GM23338 (cell line): ENCODE measurements at regions not wholly inside any gene's neighbourhood (a gene's known extent, or its start where the extent isn't known, plus 50 kb on each side); places are given as distances from the start of the nearest gene placed in this dataset.

Experiments used
- ATAC-seq: fragments of 200-7000 bp; cut with Tn5 transposase; 3 replicates; pipeline ENCODE4 v1.9.1; 2020
- DNase-seq: peaks from one replicate; pipeline ENCODE4 v3.0.0-alpha.2; 2015; ENCODE audit warnings: low spot score
- H2AFZ ChIP-seq: fragments of 200-600 bp; sonication (generic); 2 replicates; pipeline ENCODE4 v1.8.0; 2016; ENCODE audit warnings: antibody characterized with exemption, mild to moderate bottlenecking, moderate library complexity
- H3F3A ChIP-seq: fragments of 200-600 bp; sonication (generic); replicated peaks from 2 replicates; pipeline ENCODE4 v1.8.0; 2017; ENCODE audit warnings: antibody characterized with exemption, mixed run types, low read depth
- H3K27ac ChIP-seq: fragments of 200-600 bp; sonication (generic); 2 replicates; pipeline ENCODE4 v1.6.1; 2016; ENCODE audit warnings: low read depth
- H3K27me3 ChIP-seq: fragments of 200-600 bp; sonication (generic); 2 replicates; pipeline ENCODE4 v1.8.0; 2016; ENCODE audit warnings: mild to moderate bottlenecking, mixed run types, moderate library complexity; ENCODE audit not compliant: insufficient read depth
- H3K36me3 ChIP-seq: fragments of 200-600 bp; sonication (generic); 2 replicates; pipeline ENCODE4 v1.8.0; 2016; ENCODE audit warnings: mild to moderate bottlenecking; ENCODE audit not compliant: insufficient read depth
- H3K4me1 ChIP-seq: fragments of 200-600 bp; sonication (generic); 2 replicates; pipeline ENCODE4 v1.8.0; 2016; ENCODE audit warnings: mild to moderate bottlenecking, moderate library complexity; ENCODE audit not compliant: insufficient read depth
- H3K4me2 ChIP-seq: fragments of 200-600 bp; sonication (generic); 2 replicates; pipeline ENCODE4 v1.7.1; 2017; ENCODE audit warnings: mixed run types
- H3K4me3 ChIP-seq: fragments of 200-600 bp; sonication (generic); 2 replicates; pipeline ENCODE4 v1.6.1; 2016; ENCODE audit warnings: mixed run types
- H3K79me2 ChIP-seq: fragments of 200-600 bp; sonication (generic); replicated peaks from 2 replicates; pipeline ENCODE4 v1.8.0; 2017; ENCODE audit warnings: mild to moderate bottlenecking; ENCODE audit not compliant: insufficient read depth
- H3K9me2 ChIP-seq: fragments of 200-600 bp; sonication (generic); 2 replicates; pipeline ENCODE4 v1.8.0; 2017; ENCODE audit not compliant: insufficient read depth
- H4K20me1 ChIP-seq: fragments of 200-600 bp; sonication (generic); replicated peaks from 2 replicates; pipeline ENCODE4 v1.8.0; 2017; ENCODE audit warnings: mild to moderate bottlenecking; ENCODE audit not compliant: insufficient read depth
- H3K27ac Mint-ChIP-seq: 2 replicates; pipeline ENCODE4 v1.8.0; 2020; ENCODE audit warnings: inconsistent platforms, mild to moderate bottlenecking, moderate library complexity, mixed read lengths
- H3K27me3 Mint-ChIP-seq: 3 replicates; pipeline ENCODE4 v1.8.0; 2022; ENCODE audit warnings: low read depth, mild to moderate bottlenecking, moderate library complexity, mixed read lengths, inconsistent platforms; ENCODE audit not compliant: insufficient read depth, poor library complexity
- H3K36me3 Mint-ChIP-seq: 3 replicates; pipeline ENCODE4 v1.8.0; 2021; ENCODE audit warnings: low read depth, mild to moderate bottlenecking, inconsistent platforms, moderate library complexity, mixed read lengths
- H3K4me1 Mint-ChIP-seq: 3 replicates; pipeline ENCODE4 v1.8.0; 2020; ENCODE audit warnings: mild to moderate bottlenecking, inconsistent platforms, mixed read lengths
- H3K4me3 Mint-ChIP-seq: 3 replicates; pipeline ENCODE4 v1.8.0; 2021; ENCODE audit warnings: moderate library complexity, mild to moderate bottlenecking, inconsistent platforms, mixed read lengths
- H3K9me3 Mint-ChIP-seq: 3 replicates; pipeline ENCODE4 v1.8.0; 2020; ENCODE audit warnings: moderate library complexity, mild to moderate bottlenecking, inconsistent platforms, mixed read lengths
- CREB1 ChIP-seq: fragments of 250-450 bp; sonication (Bioruptor Pico); IDR thresholded peaks from 2 replicates; pipeline ENCODE4 v1.5.0; 2020; ENCODE audit warnings: low read depth, mild to moderate bottlenecking, moderate library complexity
- ETS1 ChIP-seq: IDR thresholded peaks from 2 replicates; pipeline ENCODE4 v1.6.1; 2016; ENCODE audit warnings: antibody characterized with exemption
- EZH2phosphoT487 ChIP-seq: fragments of 200-600 bp; sonication (generic); IDR thresholded peaks from one replicate; pipeline ENCODE4 v1.8.1; 2018; ENCODE audit warnings: antibody characterized with exemption; ENCODE audit not compliant: unreplicated experiment
- NANOG ChIP-seq: IDR thresholded peaks from 2 replicates; pipeline ENCODE4 v1.6.1; 2016; ENCODE audit warnings: antibody characterized with exemption, borderline replicate concordance
- STAT1 ChIP-seq: IDR thresholded peaks from one replicate; pipeline ENCODE4 v1.6.1; 2016; ENCODE audit warnings: antibody characterized with exemption; ENCODE audit not compliant: unreplicated experiment
- ZNF331 ChIP-seq: fragments of 250-450 bp; sonication (Bioruptor Pico); IDR thresholded peaks from 2 replicates; pipeline ENCODE4 v1.5.0; 2020; ENCODE audit warnings: low read depth, mild to moderate bottlenecking, moderate library complexity
- TF ChIP-seq, protein P1 (sequence below): fragments of 250-450 bp; sonication (Bioruptor Pico); IDR thresholded peaks from 2 replicates; pipeline ENCODE4 v1.5.0; 2020; ENCODE audit warnings: mild to moderate bottlenecking, moderate library complexity
- TF ChIP-seq, protein P2 (sequence below), 2 experiments: fragments of 200-600 bp in 1 of 2; sonication (generic) in 1 of 2; conservative IDR thresholded peaks; 2 replicates each; pipeline versions ENCODE4 v1.5.1 to v1.6.1; 2016 to 2017; ENCODE audit warnings: antibody characterized with exemption in 2 of 2, low read depth in 2 of 2, mild to moderate bottlenecking in 2 of 2, moderate library complexity in 1 of 2

DNA sequence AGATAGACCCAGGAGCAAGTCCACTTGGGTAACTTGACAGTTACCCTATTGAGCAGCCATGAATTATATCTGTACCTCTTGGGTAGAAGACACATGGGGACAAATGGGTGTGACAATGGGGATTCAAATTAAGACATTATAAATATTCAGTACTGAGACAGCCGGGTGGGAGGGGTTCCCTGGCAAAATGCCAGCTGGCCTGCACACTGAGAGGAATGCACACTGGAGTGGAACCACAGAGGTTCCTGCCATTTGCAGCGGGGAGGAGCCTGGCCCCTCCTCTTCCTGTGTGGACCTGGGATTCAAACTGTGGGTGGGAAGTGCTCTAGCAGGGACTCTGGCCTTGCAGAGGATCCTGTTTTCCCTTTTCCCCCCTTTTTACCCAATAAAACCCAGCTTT lies 118.7 kb upstream of the CDKN3 start (continued):
- TF ChIP-seq, protein P1, sequence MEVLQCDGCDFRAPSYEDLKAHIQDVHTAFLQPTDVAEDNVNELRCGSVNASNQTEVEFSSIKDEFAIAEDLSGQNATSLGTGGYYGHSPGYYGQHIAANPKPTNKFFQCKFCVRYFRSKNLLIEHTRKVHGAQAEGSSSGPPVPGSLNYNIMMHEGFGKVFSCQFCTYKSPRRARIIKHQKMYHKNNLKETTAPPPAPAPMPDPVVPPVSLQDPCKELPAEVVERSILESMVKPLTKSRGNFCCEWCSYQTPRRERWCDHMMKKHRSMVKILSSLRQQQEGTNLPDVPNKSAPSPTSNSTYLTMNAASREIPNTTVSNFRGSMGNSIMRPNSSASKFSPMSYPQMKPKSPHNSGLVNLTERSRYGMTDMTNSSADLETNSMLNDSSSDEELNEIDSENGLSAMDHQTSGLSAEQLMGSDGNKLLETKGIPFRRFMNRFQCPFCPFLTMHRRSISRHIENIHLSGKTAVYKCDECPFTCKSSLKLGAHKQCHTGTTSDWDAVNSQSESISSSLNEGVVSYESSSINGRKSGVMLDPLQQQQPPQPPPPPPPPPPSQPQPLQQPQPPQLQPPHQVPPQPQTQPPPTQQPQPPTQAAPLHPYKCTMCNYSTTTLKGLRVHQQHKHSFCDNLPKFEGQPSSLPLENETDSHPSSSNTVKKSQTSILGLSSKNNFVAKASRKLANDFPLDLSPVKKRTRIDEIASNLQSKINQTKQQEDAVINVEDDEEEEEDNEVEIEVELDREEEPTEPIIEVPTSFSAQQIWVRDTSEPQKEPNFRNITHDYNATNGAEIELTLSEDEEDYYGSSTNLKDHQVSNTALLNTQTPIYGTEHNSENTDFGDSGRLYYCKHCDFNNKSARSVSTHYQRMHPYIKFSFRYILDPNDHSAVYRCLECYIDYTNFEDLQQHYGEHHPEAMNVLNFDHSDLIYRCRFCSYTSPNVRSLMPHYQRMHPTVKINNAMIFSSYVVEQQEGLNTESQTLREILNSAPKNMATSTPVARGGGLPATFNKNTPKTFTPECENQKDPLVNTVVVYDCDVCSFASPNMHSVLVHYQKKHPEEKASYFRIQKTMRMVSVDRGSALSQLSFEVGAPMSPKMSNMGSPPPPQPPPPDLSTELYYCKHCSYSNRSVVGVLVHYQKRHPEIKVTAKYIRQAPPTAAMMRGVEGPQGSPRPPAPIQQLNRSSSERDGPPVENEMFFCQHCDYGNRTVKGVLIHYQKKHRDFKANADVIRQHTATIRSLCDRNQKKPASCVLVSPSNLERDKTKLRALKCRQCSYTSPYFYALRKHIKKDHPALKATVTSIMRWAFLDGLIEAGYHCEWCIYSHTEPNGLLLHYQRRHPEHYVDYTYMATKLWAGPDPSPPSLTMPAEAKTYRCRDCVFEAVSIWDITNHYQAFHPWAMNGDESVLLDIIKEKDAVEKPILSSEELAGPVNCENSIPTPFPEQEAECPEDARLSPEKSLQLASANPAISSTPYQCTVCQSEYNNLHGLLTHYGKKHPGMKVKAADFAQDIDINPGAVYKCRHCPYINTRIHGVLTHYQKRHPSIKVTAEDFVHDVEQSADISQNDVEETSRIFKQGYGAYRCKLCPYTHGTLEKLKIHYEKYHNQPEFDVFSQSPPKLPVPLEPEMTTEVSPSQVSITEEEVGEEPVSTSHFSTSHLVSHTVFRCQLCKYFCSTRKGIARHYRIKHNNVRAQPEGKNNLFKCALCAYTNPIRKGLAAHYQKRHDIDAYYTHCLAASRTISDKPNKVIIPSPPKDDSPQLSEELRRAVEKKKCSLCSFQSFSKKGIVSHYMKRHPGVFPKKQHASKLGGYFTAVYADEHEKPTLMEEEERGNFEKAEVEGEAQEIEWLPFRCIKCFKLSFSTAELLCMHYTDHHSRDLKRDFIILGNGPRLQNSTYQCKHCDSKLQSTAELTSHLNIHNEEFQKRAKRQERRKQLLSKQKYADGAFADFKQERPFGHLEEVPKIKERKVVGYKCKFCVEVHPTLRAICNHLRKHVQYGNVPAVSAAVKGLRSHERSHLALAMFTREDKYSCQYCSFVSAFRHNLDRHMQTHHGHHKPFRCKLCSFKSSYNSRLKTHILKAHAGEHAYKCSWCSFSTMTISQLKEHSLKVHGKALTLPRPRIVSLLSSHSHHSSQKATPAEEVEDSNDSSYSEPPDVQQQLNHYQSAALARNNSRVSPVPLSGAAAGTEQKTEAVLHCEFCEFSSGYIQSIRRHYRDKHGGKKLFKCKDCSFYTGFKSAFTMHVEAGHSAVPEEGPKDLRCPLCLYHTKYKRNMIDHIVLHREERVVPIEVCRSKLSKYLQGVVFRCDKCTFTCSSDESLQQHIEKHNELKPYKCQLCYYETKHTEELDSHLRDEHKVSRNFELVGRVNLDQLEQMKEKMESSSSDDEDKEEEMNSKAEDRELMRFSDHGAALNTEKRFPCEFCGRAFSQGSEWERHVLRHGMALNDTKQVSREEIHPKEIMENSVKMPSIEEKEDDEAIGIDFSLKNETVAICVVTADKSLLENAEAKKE, result no peak
- no peak for TF ChIP-seq EZH2phosphoT487
- no peak for TF ChIP-seq STAT1
- TF ChIP-seq, protein P2, sequence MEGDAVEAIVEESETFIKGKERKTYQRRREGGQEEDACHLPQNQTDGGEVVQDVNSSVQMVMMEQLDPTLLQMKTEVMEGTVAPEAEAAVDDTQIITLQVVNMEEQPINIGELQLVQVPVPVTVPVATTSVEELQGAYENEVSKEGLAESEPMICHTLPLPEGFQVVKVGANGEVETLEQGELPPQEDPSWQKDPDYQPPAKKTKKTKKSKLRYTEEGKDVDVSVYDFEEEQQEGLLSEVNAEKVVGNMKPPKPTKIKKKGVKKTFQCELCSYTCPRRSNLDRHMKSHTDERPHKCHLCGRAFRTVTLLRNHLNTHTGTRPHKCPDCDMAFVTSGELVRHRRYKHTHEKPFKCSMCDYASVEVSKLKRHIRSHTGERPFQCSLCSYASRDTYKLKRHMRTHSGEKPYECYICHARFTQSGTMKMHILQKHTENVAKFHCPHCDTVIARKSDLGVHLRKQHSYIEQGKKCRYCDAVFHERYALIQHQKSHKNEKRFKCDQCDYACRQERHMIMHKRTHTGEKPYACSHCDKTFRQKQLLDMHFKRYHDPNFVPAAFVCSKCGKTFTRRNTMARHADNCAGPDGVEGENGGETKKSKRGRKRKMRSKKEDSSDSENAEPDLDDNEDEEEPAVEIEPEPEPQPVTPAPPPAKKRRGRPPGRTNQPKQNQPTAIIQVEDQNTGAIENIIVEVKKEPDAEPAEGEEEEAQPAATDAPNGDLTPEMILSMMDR (conservative IDR thresholded peaks at IDR 0.05; ENCODE audit: low read depth in 2 of 2), result no peak
- TF ChIP-seq ZNF331, result no peak

GRCh38 chr14:54278665-54279295 lies 118.0 kb upstream of the CDKN3 start:
- no peaks in the 10 kb centered on the region for H3K4me1 ChIP-seq
- H3K9me2 ChIP-seq, result peaks cover 7% of the 10 kb centered on the region; the same call in 1 of the 2 replicates
- Mint-ChIP-seq H3K4me3 (no peak overlapping the region), H3K4me1 (no peaks in the 10 kb centered on the region), H3K27me3 (peaks cover 4% of the 10 kb centered on the region), H3K36me3 (no peaks in the 10 kb centered on the region), H3K9me3 (peaks cover 5% of the 10 kb centered on the region; the same call in 1 of the 3 replicates), H3K27ac (no peak overlapping the region)
- H2AFZ ChIP-seq, result no peak overlapping the region; the same call in 1 of the 2 replicates
- H3K79me2 ChIP-seq, result no peaks in the 10 kb centered on the region
- H3K36me3 ChIP-seq, result no peaks in the 10 kb centered on the region
- no peaks in the 10 kb centered on the region for H3F3A ChIP-seq
- ATAC-seq (no peak), DNase-seq (no peak)
- H3K27ac ChIP-seq, result no peak overlapping the region
- H4K20me1 ChIP-seq, result no peaks in the 10 kb centered on the region
- H3K4me2 ChIP-seq, result no peak overlapping the region
- no peak overlapping the region for H3K4me3 ChIP-seq
- H3K27me3 ChIP-seq, result no peaks in the 10 kb centered on the region
- TF ChIP-seq NANOG (no peak), CREB1 (no peak), ETS1 (no peak)
- TF ChIP-seq, protein P2 (conservative IDR thresholded peaks at IDR 0.05; ENCODE audit: low read depth in 2 of 2), result no peak
